ENCODE measurements at regions not wholly inside any gene's neighbourhood (a gene's known extent, or its start where the extent isn't known, plus 50 kb on each side); places are given as distances from the start of the nearest gene placed in this dataset.

DNA sequence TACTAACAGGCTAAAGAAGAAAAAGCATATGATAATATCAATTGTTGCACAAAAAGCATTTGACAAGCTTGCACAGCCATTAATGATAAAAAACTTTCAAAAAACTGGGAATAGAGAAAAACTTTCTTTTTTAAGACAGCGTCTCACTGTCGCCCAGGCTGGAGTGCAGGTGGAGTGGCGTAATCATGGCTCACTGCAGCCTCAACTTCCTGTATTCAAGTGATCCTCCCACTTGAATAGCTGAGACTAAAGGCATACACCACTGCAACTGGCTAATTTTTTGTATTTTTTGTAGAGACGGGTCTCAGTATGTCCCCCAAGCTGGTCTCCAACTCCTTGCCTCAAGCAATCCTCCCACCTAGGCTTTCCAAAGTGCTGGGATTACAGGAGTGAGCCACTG lies 382.8 kb downstream of the TSHZ3 start (continued):
- TF ChIP-seq, protein P1, sequence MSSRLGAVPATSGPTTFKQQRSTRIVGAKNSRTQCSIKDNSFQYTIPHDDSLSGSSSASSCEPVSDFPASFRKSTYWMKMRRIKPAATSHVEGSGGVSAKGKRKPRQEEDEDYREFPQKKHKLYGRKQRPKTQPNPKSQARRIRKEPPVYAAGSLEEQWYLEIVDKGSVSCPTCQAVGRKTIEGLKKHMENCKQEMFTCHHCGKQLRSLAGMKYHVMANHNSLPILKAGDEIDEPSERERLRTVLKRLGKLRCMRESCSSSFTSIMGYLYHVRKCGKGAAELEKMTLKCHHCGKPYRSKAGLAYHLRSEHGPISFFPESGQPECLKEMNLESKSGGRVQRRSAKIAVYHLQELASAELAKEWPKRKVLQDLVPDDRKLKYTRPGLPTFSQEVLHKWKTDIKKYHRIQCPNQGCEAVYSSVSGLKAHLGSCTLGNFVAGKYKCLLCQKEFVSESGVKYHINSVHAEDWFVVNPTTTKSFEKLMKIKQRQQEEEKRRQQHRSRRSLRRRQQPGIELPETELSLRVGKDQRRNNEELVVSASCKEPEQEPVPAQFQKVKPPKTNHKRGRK (CRISPR knock-in tag; IDR thresholded peaks at IDR 0.05; ENCODE audit: borderline replicate concordance): no peak
- no peak for TF ChIP-seq SP1 (CRISPR knock-in tag; conservative IDR thresholded peaks at IDR 0.05)

DNA sequence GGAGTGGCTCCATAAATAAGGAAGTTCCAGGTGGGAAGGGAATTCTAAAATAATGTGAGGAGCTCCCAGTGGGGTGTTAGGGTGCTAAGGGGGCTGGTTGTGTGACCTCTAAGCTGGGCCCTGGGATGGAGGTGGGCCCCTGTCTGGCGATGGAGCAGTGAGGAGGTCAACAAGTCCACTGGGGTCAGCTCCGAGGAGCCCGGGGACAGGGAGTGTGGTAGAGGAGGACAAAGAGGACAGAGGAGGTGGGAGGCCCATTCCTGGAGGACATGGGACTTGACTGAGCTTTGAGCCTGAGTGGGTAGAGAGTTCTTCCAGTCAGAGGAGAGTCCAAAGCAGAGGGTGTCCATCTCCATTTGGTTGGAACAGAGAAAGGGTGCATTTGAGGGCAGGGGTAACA lies 390.2 kb downstream of the TSHZ3 start:
- POLR2A ChIA-PET: no interaction called here

More for the DNA sequence above, 390.2 kb downstream of the TSHZ3 start:
- H3K4me1 Mint-ChIP-seq: peaks cover 17% of the 10 kb centered on the region
- no peak for DNase-seq (ENCODE audit: low spot score)
- H3K36me3 Mint-ChIP-seq: no peaks in the 10 kb centered on the region
- H3K27me3 Mint-ChIP-seq (ENCODE audit: low read depth): no peaks in the 10 kb centered on the region
- TF ChIP-seq FOXK1 (CRISPR knock-in tag; IDR thresholded peaks at IDR 0.05) (no peak), NFATC4 (CRISPR knock-in tag; IDR thresholded peaks at IDR 0.05) (no peak), AFF4 (CRISPR knock-in tag; IDR thresholded peaks at IDR 0.05; ENCODE audit: borderline replicate concordance) (no peak), ARID4B (CRISPR knock-in tag; IDR thresholded peaks at IDR 0.05; ENCODE audit: borderline replicate concordance) (no peak)
- TF ChIP-seq, protein P2, sequence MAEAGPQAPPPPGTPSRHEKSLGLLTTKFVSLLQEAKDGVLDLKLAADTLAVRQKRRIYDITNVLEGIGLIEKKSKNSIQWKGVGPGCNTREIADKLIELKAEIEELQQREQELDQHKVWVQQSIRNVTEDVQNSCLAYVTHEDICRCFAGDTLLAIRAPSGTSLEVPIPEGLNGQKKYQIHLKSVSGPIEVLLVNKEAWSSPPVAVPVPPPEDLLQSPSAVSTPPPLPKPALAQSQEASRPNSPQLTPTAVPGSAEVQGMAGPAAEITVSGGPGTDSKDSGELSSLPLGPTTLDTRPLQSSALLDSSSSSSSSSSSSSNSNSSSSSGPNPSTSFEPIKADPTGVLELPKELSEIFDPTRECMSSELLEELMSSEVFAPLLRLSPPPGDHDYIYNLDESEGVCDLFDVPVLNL (CRISPR knock-in tag; IDR thresholded peaks at IDR 0.05; ENCODE audit: borderline replicate concordance, low read depth): no peak
- no peak overlapping the region for H3K4me3 Mint-ChIP-seq
- CTCF ChIA-PET: interaction anchor here (1.0 kb wide), 1 partner anchor 177 kb away, joined by 3 read pairs; no protein-coding TSS in a partner anchor
- no peak for ATAC-seq
- peaks cover 23% of the 10 kb centered on the region for H3K9me3 Mint-ChIP-seq
- H3K27ac Mint-ChIP-seq: no peak overlapping the region
